ENCODE measurements at regions not wholly inside any gene's neighbourhood (a gene's known extent, or its start where the extent isn't known, plus 50 kb on each side); places are given as distances from the start of the nearest gene placed in this dataset.

DNA sequence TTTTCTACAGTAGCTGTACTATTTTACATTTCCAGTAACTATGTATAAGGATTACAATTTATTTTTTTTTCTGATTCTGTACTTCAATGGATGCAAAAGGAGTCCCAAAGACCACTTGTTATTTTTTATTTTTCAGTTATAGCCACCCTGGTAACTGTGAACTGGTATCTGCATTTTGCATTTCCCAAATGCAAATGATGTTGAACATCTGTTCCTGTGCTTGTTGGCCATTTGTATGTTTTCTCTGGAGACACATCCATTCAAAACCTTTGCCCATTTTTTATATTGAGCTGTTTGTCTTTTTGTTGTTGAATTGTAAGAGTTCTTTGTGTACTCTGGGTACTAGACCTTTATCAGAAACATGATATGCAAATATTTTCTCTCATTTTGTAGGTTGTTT is 485.6 kb downstream of the LRIG3 start:
- no peak for TF ChIP-seq TEAD4 (IDR thresholded peaks at IDR 0.05)
- TF ChIP-seq, protein P1, sequence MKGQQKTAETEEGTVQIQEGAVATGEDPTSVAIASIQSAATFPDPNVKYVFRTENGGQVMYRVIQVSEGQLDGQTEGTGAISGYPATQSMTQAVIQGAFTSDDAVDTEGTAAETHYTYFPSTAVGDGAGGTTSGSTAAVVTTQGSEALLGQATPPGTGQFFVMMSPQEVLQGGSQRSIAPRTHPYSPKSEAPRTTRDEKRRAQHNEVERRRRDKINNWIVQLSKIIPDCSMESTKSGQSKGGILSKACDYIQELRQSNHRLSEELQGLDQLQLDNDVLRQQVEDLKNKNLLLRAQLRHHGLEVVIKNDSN (IDR thresholded peaks at IDR 0.05) = no peak

DNA sequence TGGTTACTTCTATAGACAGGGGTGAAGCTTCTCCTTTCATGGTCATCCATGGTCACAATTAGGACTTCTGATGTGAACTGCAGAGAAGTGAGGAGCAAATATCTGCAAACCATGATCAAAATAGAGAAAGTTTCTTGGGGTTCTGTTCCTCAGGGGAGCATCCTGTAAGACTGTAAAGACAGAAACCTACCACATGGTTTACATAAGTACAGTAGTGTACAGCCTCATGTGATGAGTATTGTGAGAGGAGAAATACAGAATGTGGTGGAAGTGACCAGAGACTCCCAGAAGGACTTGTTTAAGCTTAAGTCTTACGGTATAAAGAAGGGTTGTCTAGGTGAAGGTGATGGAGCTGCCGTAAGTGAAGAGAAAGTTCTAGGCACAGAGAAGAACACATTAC is 484.7 kb downstream of the LRIG3 start:
- TF ChIP-seq EGR1 (IDR thresholded peaks at IDR 0.05) = no peak
- TF ChIP-seq EP300 (IDR thresholded peaks at IDR 0.05; ENCODE audit: borderline replicate concordance) = no peak
- no peak for TF ChIP-seq RAD21 (IDR thresholded peaks at IDR 0.05; ENCODE audit: low read depth)
- no peak for TF ChIP-seq CEBPB (IDR thresholded peaks at IDR 0.05)
- TF ChIP-seq NFIC (IDR thresholded peaks at IDR 0.05) = no peak
- TF ChIP-seq, protein P1 (IDR thresholded peaks at IDR 0.05) = no peak
- no peak for TF ChIP-seq FOXM1 (IDR thresholded peaks at IDR 0.05; ENCODE audit: borderline replicate concordance, low read depth)
- no peak for TF ChIP-seq ZBTB7A (IDR thresholded peaks at IDR 0.05; ENCODE audit: low read depth)
- no peak for TF ChIP-seq CREB1 (IDR thresholded peaks at IDR 0.05; ENCODE audit: low read depth)
- no peak for TF ChIP-seq YY1 (IDR thresholded peaks at IDR 0.05; ENCODE audit: low read depth)
- TF ChIP-seq, protein P2, sequence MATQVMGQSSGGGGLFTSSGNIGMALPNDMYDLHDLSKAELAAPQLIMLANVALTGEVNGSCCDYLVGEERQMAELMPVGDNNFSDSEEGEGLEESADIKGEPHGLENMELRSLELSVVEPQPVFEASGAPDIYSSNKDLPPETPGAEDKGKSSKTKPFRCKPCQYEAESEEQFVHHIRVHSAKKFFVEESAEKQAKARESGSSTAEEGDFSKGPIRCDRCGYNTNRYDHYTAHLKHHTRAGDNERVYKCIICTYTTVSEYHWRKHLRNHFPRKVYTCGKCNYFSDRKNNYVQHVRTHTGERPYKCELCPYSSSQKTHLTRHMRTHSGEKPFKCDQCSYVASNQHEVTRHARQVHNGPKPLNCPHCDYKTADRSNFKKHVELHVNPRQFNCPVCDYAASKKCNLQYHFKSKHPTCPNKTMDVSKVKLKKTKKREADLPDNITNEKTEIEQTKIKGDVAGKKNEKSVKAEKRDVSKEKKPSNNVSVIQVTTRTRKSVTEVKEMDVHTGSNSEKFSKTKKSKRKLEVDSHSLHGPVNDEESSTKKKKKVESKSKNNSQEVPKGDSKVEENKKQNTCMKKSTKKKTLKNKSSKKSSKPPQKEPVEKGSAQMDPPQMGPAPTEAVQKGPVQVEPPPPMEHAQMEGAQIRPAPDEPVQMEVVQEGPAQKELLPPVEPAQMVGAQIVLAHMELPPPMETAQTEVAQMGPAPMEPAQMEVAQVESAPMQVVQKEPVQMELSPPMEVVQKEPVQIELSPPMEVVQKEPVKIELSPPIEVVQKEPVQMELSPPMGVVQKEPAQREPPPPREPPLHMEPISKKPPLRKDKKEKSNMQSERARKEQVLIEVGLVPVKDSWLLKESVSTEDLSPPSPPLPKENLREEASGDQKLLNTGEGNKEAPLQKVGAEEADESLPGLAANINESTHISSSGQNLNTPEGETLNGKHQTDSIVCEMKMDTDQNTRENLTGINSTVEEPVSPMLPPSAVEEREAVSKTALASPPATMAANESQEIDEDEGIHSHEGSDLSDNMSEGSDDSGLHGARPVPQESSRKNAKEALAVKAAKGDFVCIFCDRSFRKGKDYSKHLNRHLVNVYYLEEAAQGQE (IDR thresholded peaks at IDR 0.05; ENCODE audit: low read depth) = no peak
- TF ChIP-seq TAF1 (IDR thresholded peaks at IDR 0.05; ENCODE audit: low read depth) = no peak
- TF ChIP-seq, protein P3, sequence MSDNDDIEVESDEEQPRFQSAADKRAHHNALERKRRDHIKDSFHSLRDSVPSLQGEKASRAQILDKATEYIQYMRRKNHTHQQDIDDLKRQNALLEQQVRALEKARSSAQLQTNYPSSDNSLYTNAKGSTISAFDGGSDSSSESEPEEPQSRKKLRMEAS (IDR thresholded peaks at IDR 0.05) = no peak
- TF ChIP-seq TEAD4 (IDR thresholded peaks at IDR 0.05) = no peak
- TF ChIP-seq TCF12 (IDR thresholded peaks at IDR 0.05; ENCODE audit: low read depth) = no peak

DNA sequence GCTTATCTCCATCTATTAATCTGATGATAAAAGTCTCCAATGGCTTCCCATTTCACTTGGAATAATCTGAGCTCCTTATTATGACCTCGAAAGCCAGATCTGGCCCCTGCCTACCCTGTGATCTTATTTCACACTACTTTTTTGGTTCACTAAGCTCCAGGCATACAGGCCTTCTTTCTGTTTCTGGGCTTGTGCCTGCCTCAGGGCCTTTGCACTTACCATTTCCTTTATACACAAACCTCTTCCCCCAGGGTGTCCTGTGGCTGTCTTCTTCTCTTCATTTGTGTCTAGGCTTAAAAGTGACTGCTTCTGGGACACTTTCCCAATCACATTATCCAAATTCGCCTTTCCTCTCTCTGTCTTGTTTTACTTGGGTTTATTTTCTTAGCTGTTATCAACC is 478.8 kb downstream of the LRIG3 start:
- no peak for TF ChIP-seq TEAD4 (IDR thresholded peaks at IDR 0.05)
- TF ChIP-seq ZBTB7A (IDR thresholded peaks at IDR 0.05; ENCODE audit: low read depth) = no peak
- TF ChIP-seq, protein P1 (IDR thresholded peaks at IDR 0.05) = no peak
- no peak for TF ChIP-seq CREB1 (IDR thresholded peaks at IDR 0.05; ENCODE audit: low read depth)
- no peak for TF ChIP-seq YY1 (IDR thresholded peaks at IDR 0.05; ENCODE audit: low read depth)
- TF ChIP-seq, protein P2 (IDR thresholded peaks at IDR 0.05; ENCODE audit: low read depth) = no peak
- no peak for TF ChIP-seq EGR1 (IDR thresholded peaks at IDR 0.05)
- no peak for TF ChIP-seq FOXM1 (IDR thresholded peaks at IDR 0.05; ENCODE audit: borderline replicate concordance, low read depth)
- TF ChIP-seq, protein P3 (IDR thresholded peaks at IDR 0.05) = no peak
- no peak for TF ChIP-seq TCF12 (IDR thresholded peaks at IDR 0.05; ENCODE audit: low read depth)
- TF ChIP-seq NFIC (IDR thresholded peaks at IDR 0.05) = no peak
- TF ChIP-seq EP300 (IDR thresholded peaks at IDR 0.05; ENCODE audit: borderline replicate concordance) = no peak
- TF ChIP-seq RAD21 (IDR thresholded peaks at IDR 0.05; ENCODE audit: low read depth) = no peak
- TF ChIP-seq CEBPB (IDR thresholded peaks at IDR 0.05) = no peak

DNA sequence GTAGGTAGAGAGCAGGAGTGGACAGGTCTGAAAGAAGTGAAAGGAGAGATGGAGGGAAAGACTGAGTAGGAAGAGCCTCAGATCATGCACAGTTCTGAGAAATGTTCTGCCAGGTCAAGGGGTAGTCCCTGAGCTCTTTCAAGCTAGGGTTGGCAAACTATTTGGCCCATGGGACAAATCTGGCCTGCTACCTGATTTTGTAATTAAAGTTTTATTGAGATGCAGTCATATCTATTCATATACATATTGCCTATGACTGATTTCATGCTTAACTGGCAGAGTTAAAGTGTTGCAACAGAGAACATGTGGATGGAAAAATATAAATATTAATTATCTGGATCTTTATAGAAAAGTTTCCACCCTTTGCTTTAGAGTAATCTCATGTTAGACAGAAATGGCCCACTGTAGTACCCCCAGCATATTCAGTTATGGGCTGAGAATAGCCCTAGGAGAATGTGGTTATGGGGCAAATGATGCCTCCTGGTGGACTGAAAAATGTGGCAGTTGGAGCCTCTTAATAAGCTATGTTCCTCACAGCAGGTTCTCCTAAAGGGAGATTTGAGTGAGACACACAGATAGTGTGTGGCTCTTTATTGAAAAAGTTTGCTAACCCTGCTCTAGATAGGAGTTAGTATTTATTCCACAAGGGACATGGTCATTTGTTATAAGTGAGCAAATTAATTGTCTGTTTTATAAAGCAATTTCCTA is 476.9 kb downstream of the LRIG3 start:
- TF ChIP-seq CREB1 (IDR thresholded peaks at IDR 0.05; ENCODE audit: low read depth) (no peak), RAD21 (IDR thresholded peaks at IDR 0.05; ENCODE audit: low read depth) (peak; percentile 87), CEBPB (IDR thresholded peaks at IDR 0.05) (no peak)

DNA sequence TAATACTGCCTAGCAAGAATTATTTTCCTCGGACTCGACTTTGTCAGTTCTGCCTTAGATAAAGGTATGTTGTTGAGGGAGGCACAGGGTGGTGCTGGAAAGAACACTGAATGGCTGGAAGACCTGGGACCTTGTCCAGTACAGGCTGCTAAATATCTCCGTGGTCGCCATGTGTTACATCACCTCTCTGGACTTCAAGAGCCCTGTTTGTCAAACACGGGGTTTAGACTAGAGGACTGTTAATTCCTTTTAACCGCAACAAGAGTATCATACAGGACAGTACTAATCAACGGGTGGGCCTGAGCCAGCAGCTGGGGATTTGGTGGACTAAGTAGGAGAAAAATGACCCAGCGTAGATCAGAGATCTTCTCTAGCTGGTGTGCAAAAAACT is 476.3 kb downstream of the LRIG3 start:
- TF ChIP-seq EGR1 (IDR thresholded peaks at IDR 0.05) (no peak), FOXM1 (IDR thresholded peaks at IDR 0.05; ENCODE audit: borderline replicate concordance, low read depth) (no peak), CREB1 (IDR thresholded peaks at IDR 0.05; ENCODE audit: low read depth) (no peak), CEBPB (IDR thresholded peaks at IDR 0.05) (no peak), NFIC (IDR thresholded peaks at IDR 0.05) (no peak), TAF1 (IDR thresholded peaks at IDR 0.05; ENCODE audit: low read depth) (no peak), TCF12 (IDR thresholded peaks at IDR 0.05; ENCODE audit: low read depth) (no peak)
- TF ChIP-seq, protein P1 (IDR thresholded peaks at IDR 0.05) = no peak
- TF ChIP-seq, protein P2 (IDR thresholded peaks at IDR 0.05; ENCODE audit: low read depth) = no peak
- TF ChIP-seq, protein P3 (IDR thresholded peaks at IDR 0.05) = no peak

All from Ishikawa (cell line).